Astrocyte (in vitro differentiated cells and primary cell): ENCODE measurements at regions not wholly inside any gene's neighbourhood (a gene's known extent, or its start where the extent isn't known, plus 50 kb on each side); places are given as distances from the start of the nearest gene placed in this dataset.

ENCODE experiments used
- CTCF ChIP-seq: IDR thresholded peaks from 2 replicates; pipeline ENCODE4 v1.5.1; 2011; ENCODE audit warnings: low read depth, mild to moderate bottlenecking, inconsistent platforms, low read length, moderate library complexity; ENCODE audit not compliant: insufficient read depth
- EZH2 ChIP-seq: IDR thresholded peaks from 2 replicates; pipeline ENCODE4 v1.6.1; 2012; ENCODE audit warnings: mild to moderate bottlenecking, low read length, inconsistent platforms; ENCODE audit not compliant: insufficient read depth

- TF ChIP-seq CTCF = no peak
- no peak for TF ChIP-seq EZH2
Measured at GRCh38 chr20:63121749-63122405, 94.1 kb downstream of the YTHDF1 start.
